Caco-2 (cell line): ENCODE measurements at regions not wholly inside any gene's neighbourhood (a gene's known extent, or its start where the extent isn't known, plus 50 kb on each side); places are given as distances from the start of the nearest gene placed in this dataset.
A peak's percentile ranks its signal among the peaks of the same experiment; 100 is the strongest.

Experiments
- BruUV-seq: library from RNA; stranded (reverse); fragments of 400-500 nt; replicated peaks from 2 replicates; lab custom pipeline; 2021; lab: Mats Ljungman, UMichigan
- CTCF ChIA-PET: fragments of 300-600 bp; sonication (Branson Sonifier 250); formaldehyde crosslinking; loops from one replicate; lab custom pipeline; 2022; ENCODE audit warnings: antibody characterized with exemption; lab: Charles Lee
- POLR2A ChIA-PET: fragments of 300-600 bp; sonication (Branson Sonifier 250); formaldehyde crosslinking; loops from one replicate; lab custom pipeline; 2022; ENCODE audit warnings: antibody characterized with exemption; lab: Charles Lee
- DNase-seq, 2 experiments: peaks; one replicate each; pipeline versions ENCODE4 v3.0.0 to v3.0.0-alpha.2; 2020 to 2022
- H3K27me3 ChIP-seq: replicated peaks from 2 replicates; pipeline ENCODE4 v1.6.0; 2011; ENCODE audit warnings: low read length; ENCODE audit not compliant: control insufficient read depth, insufficient read depth
- H3K36me3 ChIP-seq: 2 replicates; pipeline ENCODE4 v1.5.1; 2011; ENCODE audit warnings: low read length; ENCODE audit not compliant: control insufficient read depth, insufficient read depth
- H3K4me1 ChIP-seq: fragments of 250-450 bp; sonication (Bioruptor Pico); 2 replicates; pipeline ENCODE4 v1.5.1; 2020; ENCODE audit warnings: mild to moderate bottlenecking
- H3K4me3 ChIP-seq: 2 replicates; pipeline ENCODE4 v1.5.1; 2011; ENCODE audit warnings: low read depth, mild to moderate bottlenecking, control low read depth, low read length
- H3K9me3 ChIP-seq: fragments of 250-450 bp; sonication (Bioruptor Pico); 2 replicates; pipeline ENCODE4 v1.5.1; 2020; ENCODE audit warnings: mild to moderate bottlenecking, moderate library complexity
- H3K27ac Mint-ChIP-seq: one replicate; pipeline ENCODE4 v1.8.0; 2022; ENCODE audit warnings: mixed read lengths; ENCODE audit not compliant: unreplicated experiment
- H3K27me3 Mint-ChIP-seq: one replicate; pipeline ENCODE4 v1.8.0; 2022; ENCODE audit warnings: mixed read lengths; ENCODE audit not compliant: insufficient read depth, unreplicated experiment
- H3K36me3 Mint-ChIP-seq: one replicate; pipeline ENCODE4 v1.8.0; 2022; ENCODE audit warnings: mild to moderate bottlenecking, mixed read lengths; ENCODE audit not compliant: insufficient read depth, unreplicated experiment
- H3K4me1 Mint-ChIP-seq: one replicate; pipeline ENCODE4 v1.8.0; 2022; ENCODE audit warnings: low read depth, mixed read lengths; ENCODE audit not compliant: unreplicated experiment
- H3K4me3 Mint-ChIP-seq: one replicate; pipeline ENCODE4 v1.8.0; 2022; ENCODE audit warnings: mild to moderate bottlenecking, moderate library complexity, mixed read lengths; ENCODE audit not compliant: unreplicated experiment
- H3K9me3 Mint-ChIP-seq: one replicate; pipeline ENCODE4 v1.8.0; 2022; ENCODE audit warnings: mixed read lengths; ENCODE audit not compliant: unreplicated experiment
- CTCF ChIP-seq, 2 experiments: fragments of 200-600 bp in 1 of 2; IDR thresholded peaks; 1 replicate in 1 of 2; 2 replicates in 1 of 2; pipeline versions ENCODE4 v1.5.1 to v1.8.0; 2011 to 2022; ENCODE audit warnings: antibody characterized with exemption in 1 of 2, control low read depth in 1 of 2, inconsistent platforms in 1 of 2, low read depth in 1 of 2, low read length in 1 of 2, mild to moderate bottlenecking in 1 of 2, moderate library complexity in 1 of 2; ENCODE audit not compliant: insufficient read depth in 1 of 2, severe bottlenecking in 1 of 2, unreplicated experiment in 1 of 2
- intact Hi-C: fragments of 100-400 bp; cut with micrococcal nuclease; formaldehyde crosslinking; loops from one replicate; pipeline ENCODE4 v1.10.0; 2022; ENCODE audit not compliant: unreplicated experiment

DNA sequence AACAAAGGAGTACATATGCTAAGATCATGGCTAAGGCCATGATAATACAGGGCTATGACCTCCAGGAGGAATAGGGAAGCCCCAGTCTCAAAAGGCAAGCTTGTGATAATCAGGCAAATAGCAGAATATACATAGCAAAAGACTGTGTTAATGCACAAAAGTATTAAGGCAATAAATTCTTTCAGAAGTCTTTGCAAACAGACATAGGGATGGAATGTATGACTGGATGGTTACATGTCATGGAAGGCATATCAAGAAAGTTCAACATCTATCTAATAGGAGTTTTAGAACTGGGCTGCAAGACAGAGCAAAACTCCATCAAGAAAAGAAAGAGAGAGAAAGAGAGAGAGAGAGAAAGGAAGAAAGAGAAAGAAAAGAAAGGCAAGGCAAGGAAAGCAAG, 264.5 kb upstream of the CDH6 start:
- no peaks in the 10 kb centered on the region for H3K27me3 Mint-ChIP-seq
- H3K9me3 Mint-ChIP-seq = peaks cover 4% of the 10 kb centered on the region
- no peaks in the 10 kb centered on the region for H3K27me3 ChIP-seq
- no peak overlapping the region for H3K27ac Mint-ChIP-seq
- 0 out of 2 replicates have a peak, but pooled peaks cover 6% of the 10 kb centered on the region for H3K4me1 ChIP-seq
- no peak overlapping the region for H3K4me3 ChIP-seq
- peak in 1 of 2 experiments; percentile 19 for DNase-seq
- no peaks in the 10 kb centered on the region for H3K36me3 Mint-ChIP-seq
- no peaks in the 10 kb centered on the region for H3K36me3 ChIP-seq
- ChIA-PET CTCF (interaction anchor here (0.7 kb wide), 1 partner anchor 259 kb away, joined by 5 read pairs; no protein-coding TSS in a partner anchor), POLR2A (no interaction called here)
- intact Hi-C loops = no loop called here
- H3K4me3 Mint-ChIP-seq = no peak overlapping the region
- H3K9me3 ChIP-seq = 0 out of 2 replicates have a peak, but pooled peaks cover 6% of the 10 kb centered on the region
- BruUV-seq = no TSS peak
- H3K4me1 Mint-ChIP-seq = peaks cover 7% of the 10 kb centered on the region
- TF ChIP-seq CTCF (IDR thresholded peaks at IDR 0.05; ENCODE audit: insufficient read depth in 1 of 2, low read depth in 1 of 2, low read length in 1 of 2, severe bottlenecking in 1 of 2, unreplicated experiment in 1 of 2) = no peak

DNA sequence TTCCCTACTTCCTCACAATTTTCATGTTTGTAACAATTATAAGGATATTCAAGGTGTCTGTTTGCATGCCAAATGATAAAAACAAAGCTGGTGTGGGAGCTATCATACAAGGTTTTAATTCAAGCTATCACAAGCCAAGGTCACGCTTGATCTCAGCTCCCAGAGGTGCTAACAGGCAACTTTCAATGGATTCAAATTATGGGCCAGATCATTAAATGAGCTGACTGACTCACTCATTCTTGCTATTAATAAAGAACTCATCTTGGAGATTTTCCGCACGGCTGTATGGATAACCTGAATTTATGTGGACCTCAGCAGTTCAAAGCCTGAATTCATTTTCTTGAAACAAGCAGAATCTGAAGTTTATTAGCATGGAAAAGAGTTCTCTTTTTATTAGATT, 267.3 kb upstream of the CDH6 start:
- Histone ChIP-seq H3K4me1 (0 out of 2 replicates have a peak, but pooled peaks cover 6% of the 10 kb centered on the region), H3K4me3 (no peak overlapping the region), H3K9me3 (0 out of 2 replicates have a peak, but pooled peaks cover 6% of the 10 kb centered on the region), H3K36me3 (no peaks in the 10 kb centered on the region), H3K27me3 (no peaks in the 10 kb centered on the region)
- H3K9me3 Mint-ChIP-seq = peaks cover 9% of the 10 kb centered on the region
- no peaks in the 10 kb centered on the region for H3K27me3 Mint-ChIP-seq
- no peak for DNase-seq
- intact Hi-C loops = no loop called here
- H3K27ac Mint-ChIP-seq = no peak overlapping the region
- no peak overlapping the region for H3K4me3 Mint-ChIP-seq
- CTCF ChIA-PET = no interaction called here
- no TSS peak for BruUV-seq
- TF ChIP-seq CTCF (IDR thresholded peaks at IDR 0.05; ENCODE audit: insufficient read depth in 1 of 2, low read depth in 1 of 2, low read length in 1 of 2, severe bottlenecking in 1 of 2, unreplicated experiment in 1 of 2) = no peak
- H3K4me1 Mint-ChIP-seq = peaks cover 7% of the 10 kb centered on the region
- no peaks in the 10 kb centered on the region for H3K36me3 Mint-ChIP-seq
- POLR2A ChIA-PET = no interaction called here

- ChIA-PET POLR2A (no interaction called here), CTCF (no interaction called here)
- BruUV-seq = no TSS peak
- Histone ChIP-seq H3K9me3 (0 out of 2 replicates have a peak, but pooled peaks cover 6% of the 10 kb centered on the region), H3K4me3 (no peak overlapping the region), H3K36me3 (no peaks in the 10 kb centered on the region), H3K27me3 (no peaks in the 10 kb centered on the region), H3K4me1 (no peaks in the 10 kb centered on the region)
- no peak for DNase-seq
- Mint-ChIP-seq H3K36me3 (no peaks in the 10 kb centered on the region), H3K27me3 (peaks cover 3% of the 10 kb centered on the region), H3K9me3 (peaks cover 9% of the 10 kb centered on the region), H3K27ac (no peak overlapping the region), H3K4me1 (peaks cover 11% of the 10 kb centered on the region), H3K4me3 (no peak overlapping the region)
- intact Hi-C loops = no loop called here
- no peak for TF ChIP-seq CTCF (IDR thresholded peaks at IDR 0.05; ENCODE audit: insufficient read depth in 1 of 2, low read depth in 1 of 2, low read length in 1 of 2, severe bottlenecking in 1 of 2, unreplicated experiment in 1 of 2)
Observed at GRCh38 chr5:30921388-30921787, 272.1 kb upstream of the CDH6 start.
